ENCODE measurements at regions not wholly inside any gene's neighbourhood (a gene's known extent, or its start where the extent isn't known, plus 50 kb on each side); places are given as distances from the start of the nearest gene placed in this dataset.

- Histone ChIP-seq H3K4me3 (no peak overlapping the region), H3K36me3 (no peaks in the 10 kb centered on the region), H3K27me3 (no peaks in the 10 kb centered on the region), H3K4me1 (peaks cover 5 to 12% (median 9%) of the 10 kb centered on the region in 10 experiments; a peak in 15 of 20 replicates), H3K4me2 (no peak overlapping the region), H3K27ac (no peak overlapping the region), H3K9me3 (replicated peaks in 1 of 11) (no peaks in the 10 kb centered on the region), H3K9ac (no peak overlapping the region), H4K20me1 (no peaks in the 10 kb centered on the region)
- TF ChIP-seq Cebpa-rat (IDR thresholded peaks at IDR 0.05), result no peak
Observed at GRCh38 chr3:168422843-168423242, 327.1 kb upstream of the GOLIM4 start.

- Histone ChIP-seq H3K4me2 (no peak overlapping the region), H3K4me1 (no peaks in the 10 kb centered on the region), H3K9me3 (replicated peaks in 1 of 11) (no peaks in the 10 kb centered on the region), H3K27ac (no peak overlapping the region), H3K36me3 (no peaks in the 10 kb centered on the region), H4K20me1 (no peaks in the 10 kb centered on the region), H3K9ac (no peak overlapping the region), H3K27me3 (no peaks in the 10 kb centered on the region), H3K4me3 (no peak overlapping the region)
- TF ChIP-seq Cebpa-rat (IDR thresholded peaks at IDR 0.05), result no peak
Observed at GRCh38 chr3:168419091-168419490, 323.4 kb upstream of the GOLIM4 start.

- no peaks in the 10 kb centered on the region for H3K27me3 ChIP-seq
- H3K9me3 ChIP-seq (replicated peaks in 1 of 11), result no peaks in the 10 kb centered on the region
- no peak for TF ChIP-seq Cebpa-rat (IDR thresholded peaks at IDR 0.05)
- H3K9ac ChIP-seq, result no peak overlapping the region
- no peak overlapping the region for H3K27ac ChIP-seq
- H3K4me1 ChIP-seq, result no peaks in the 10 kb centered on the region
- no peak overlapping the region for H3K4me2 ChIP-seq
- H3K4me3 ChIP-seq, result no peak overlapping the region
- no peaks in the 10 kb centered on the region for H4K20me1 ChIP-seq
- no peaks in the 10 kb centered on the region for H3K36me3 ChIP-seq
Observed at GRCh38 chr3:168417016-168417415, 321.3 kb upstream of the GOLIM4 start.

- no peak overlapping the region for H3K27ac ChIP-seq
- no peak overlapping the region for H3K4me2 ChIP-seq
- no peak for TF ChIP-seq Cebpa-rat (IDR thresholded peaks at IDR 0.05)
- H3K4me1 ChIP-seq, result no peaks in the 10 kb centered on the region
- H3K9me3 ChIP-seq (replicated peaks in 1 of 11), result no peaks in the 10 kb centered on the region
- no peaks in the 10 kb centered on the region for H3K27me3 ChIP-seq
- no peak overlapping the region for H3K9ac ChIP-seq
- no peak overlapping the region for H3K4me3 ChIP-seq
- no peaks in the 10 kb centered on the region for H3K36me3 ChIP-seq
- H4K20me1 ChIP-seq, result no peaks in the 10 kb centered on the region
Observed at GRCh38 chr3:168416446-168416845, 320.7 kb upstream of the GOLIM4 start.

GRCh38 chr3:168414149-168414548 lies 318.4 kb upstream of the GOLIM4 start:
- Histone ChIP-seq H4K20me1 (no peaks in the 10 kb centered on the region), H3K9me3 (replicated peaks in 1 of 11) (peaks cover 0 to 6% (median 0%) of the 10 kb centered on the region in 11 experiments; a peak in 1 of 22 replicates), H3K27ac (no peak overlapping the region), H3K36me3 (no peaks in the 10 kb centered on the region), H3K27me3 (no peaks in the 10 kb centered on the region), H3K4me2 (no peak overlapping the region), H3K4me3 (no peak overlapping the region), H3K4me1 (no peaks in the 10 kb centered on the region), H3K9ac (no peak overlapping the region)
- no peak for TF ChIP-seq Cebpa-rat (IDR thresholded peaks at IDR 0.05)

GRCh38 chr3:168407381-168407780 lies 311.7 kb upstream of the GOLIM4 start:
- Histone ChIP-seq H3K27ac (no peak overlapping the region), H3K4me1 (no peaks in the 10 kb centered on the region)

GRCh38 chr3:168405288-168405687 lies 309.6 kb upstream of the GOLIM4 start:
- Histone ChIP-seq H3K4me3 (no peak overlapping the region), H3K4me2 (no peak overlapping the region), H3K36me3 (no peaks in the 10 kb centered on the region), H3K27me3 (no peaks in the 10 kb centered on the region), H3K4me1 (no peaks in the 10 kb centered on the region), H3K9me3 (replicated peaks in 1 of 11) (peaks cover 0 to 6% (median 0%) of the 10 kb centered on the region in 11 experiments; a peak in 1 of 22 replicates), H3K27ac (no peak overlapping the region), H4K20me1 (no peaks in the 10 kb centered on the region), H3K9ac (no peak overlapping the region)
- TF ChIP-seq Cebpa-rat (IDR thresholded peaks at IDR 0.05), result no peak

More at GRCh38 chr3:168407381-168407780, 311.7 kb upstream of the GOLIM4 start:
- Histone ChIP-seq H3K4me3 (no peak overlapping the region), H3K36me3 (no peaks in the 10 kb centered on the region), H3K9ac (no peak overlapping the region), H3K9me3 (replicated peaks in 1 of 11) (peaks cover 0 to 6% (median 0%) of the 10 kb centered on the region in 11 experiments; a peak in 1 of 22 replicates), H4K20me1 (no peaks in the 10 kb centered on the region), H3K4me2 (no peak overlapping the region), H3K27me3 (no peaks in the 10 kb centered on the region)
- TF ChIP-seq Cebpa-rat (IDR thresholded peaks at IDR 0.05), result no peak

GRCh38 chr3:168398371-168399025 lies 302.8 kb upstream of the GOLIM4 start:
- 0 out of 20 replicates have a peak, but pooled peaks cover 0 to 3% (median 0%) of the 10 kb centered on the region in 10 experiments for H3K4me1 ChIP-seq
- H3K27ac ChIP-seq, result no peak overlapping the region
- H3K27me3 ChIP-seq, result no peaks in the 10 kb centered on the region
- H3K4me3 ChIP-seq, result no peak overlapping the region
- no peak overlapping the region for H3K4me2 ChIP-seq
- H3K9ac ChIP-seq, result no peak overlapping the region
- no peaks in the 10 kb centered on the region for H4K20me1 ChIP-seq
- TF ChIP-seq Cebpa-rat (IDR thresholded peaks at IDR 0.05), result no peak
- H3K9me3 ChIP-seq (replicated peaks in 1 of 11), result no peaks in the 10 kb centered on the region
- no peaks in the 10 kb centered on the region for H3K36me3 ChIP-seq

GRCh38 chr3:168396861-168397260 lies 301.1 kb upstream of the GOLIM4 start:
- TF ChIP-seq Cebpa-rat (IDR thresholded peaks at IDR 0.05), result no peak
- H4K20me1 ChIP-seq, result no peaks in the 10 kb centered on the region
- no peak overlapping the region for H3K4me2 ChIP-seq

GRCh38 chr3:168395551-168395950 lies 299.8 kb upstream of the GOLIM4 start:
- Histone ChIP-seq H3K9me3 (replicated peaks in 1 of 11) (no peaks in the 10 kb centered on the region), H3K4me3 (no peak overlapping the region), H3K4me2 (no peak overlapping the region), H3K36me3 (no peaks in the 10 kb centered on the region), H4K20me1 (no peaks in the 10 kb centered on the region), H3K27me3 (no peaks in the 10 kb centered on the region), H3K9ac (no peak overlapping the region), H3K27ac (no peak overlapping the region), H3K4me1 (0 out of 20 replicates have a peak, but pooled peaks cover 0 to 3% (median 0%) of the 10 kb centered on the region in 10 experiments)
- no peak for TF ChIP-seq Cebpa-rat (IDR thresholded peaks at IDR 0.05)

More at GRCh38 chr3:168396861-168397260, 301.1 kb upstream of the GOLIM4 start:
- Histone ChIP-seq H3K4me3 (no peak overlapping the region), H3K27ac (no peak overlapping the region), H3K36me3 (no peaks in the 10 kb centered on the region), H3K27me3 (no peaks in the 10 kb centered on the region), H3K9ac (no peak overlapping the region), H3K4me1 (0 out of 20 replicates have a peak, but pooled peaks cover 0 to 3% (median 0%) of the 10 kb centered on the region in 10 experiments), H3K9me3 (replicated peaks in 1 of 11) (no peaks in the 10 kb centered on the region)
